IPS-18a (cell line): ENCODE measurements at regions not wholly inside any gene's neighbourhood (a gene's known extent, or its start where the extent isn't known, plus 50 kb on each side); places are given as distances from the start of the nearest gene placed in this dataset.

ENCODE experiments used
- H3K27ac ChIP-seq: one replicate; pipeline ENCODE4 v1.5.1; 2013; ENCODE audit warnings: low read length
- H3K27me3 ChIP-seq: one replicate; pipeline ENCODE4 v1.6.1; 2013; ENCODE audit warnings: mild to moderate bottlenecking, low read length; ENCODE audit not compliant: control insufficient read depth, insufficient read depth
- H3K36me3 ChIP-seq: one replicate; pipeline ENCODE4 v1.6.1; 2013; ENCODE audit warnings: low read depth, low read length; ENCODE audit not compliant: control insufficient read depth
- H3K4me1 ChIP-seq: one replicate; pipeline ENCODE4 v1.6.1; 2013; ENCODE audit warnings: low read depth, low read length; ENCODE audit not compliant: control insufficient read depth
- H3K4me3 ChIP-seq: one replicate; pipeline ENCODE4 v1.5.1; 2013; ENCODE audit warnings: low read length
- H3K9ac ChIP-seq: one replicate; pipeline ENCODE4 v1.6.1; 2013; ENCODE audit warnings: mild to moderate bottlenecking, low read length, moderate library complexity
- H3K9me3 ChIP-seq: one replicate; pipeline ENCODE4 v1.6.1; 2013; ENCODE audit warnings: low read depth, low read length; ENCODE audit not compliant: control insufficient read depth

DNA sequence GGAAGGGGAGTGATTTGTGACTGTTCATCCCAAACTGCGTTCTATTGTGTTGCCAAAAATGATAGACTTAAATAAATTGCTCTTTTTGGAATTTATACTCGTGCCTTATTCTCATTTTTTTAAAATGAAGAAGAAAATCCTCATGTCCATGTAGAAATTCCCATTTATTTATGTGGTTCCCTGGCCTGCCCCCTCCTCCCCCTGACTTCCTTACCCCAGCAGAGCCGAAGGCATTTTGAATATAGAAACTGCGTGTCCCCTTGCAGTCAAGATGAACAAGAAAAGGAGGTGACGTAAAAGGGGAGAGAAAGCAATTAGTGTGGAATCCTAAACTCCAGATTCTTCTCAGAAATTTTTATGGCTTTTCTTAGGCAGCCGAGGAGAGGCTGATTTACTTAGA lies 126.1 kb downstream of the FAM204A start:
- no peaks in the 10 kb centered on the region for H3K27me3 ChIP-seq
- H3K36me3 ChIP-seq: no peaks in the 10 kb centered on the region
- H3K4me3 ChIP-seq: no peak overlapping the region
- no peak overlapping the region for H3K27ac ChIP-seq
- H3K9me3 ChIP-seq: no peaks in the 10 kb centered on the region
- H3K9ac ChIP-seq: no peak overlapping the region
- H3K4me1 ChIP-seq: no peaks in the 10 kb centered on the region

GRCh38 chr10:118214776-118215175 lies 127.3 kb downstream of the FAM204A start:
- Histone ChIP-seq H3K4me3 (no peak overlapping the region), H3K9ac (no peak overlapping the region), H3K9me3 (no peaks in the 10 kb centered on the region), H3K4me1 (no peaks in the 10 kb centered on the region), H3K27me3 (no peaks in the 10 kb centered on the region), H3K36me3 (no peaks in the 10 kb centered on the region), H3K27ac (no peak overlapping the region)

DNA sequence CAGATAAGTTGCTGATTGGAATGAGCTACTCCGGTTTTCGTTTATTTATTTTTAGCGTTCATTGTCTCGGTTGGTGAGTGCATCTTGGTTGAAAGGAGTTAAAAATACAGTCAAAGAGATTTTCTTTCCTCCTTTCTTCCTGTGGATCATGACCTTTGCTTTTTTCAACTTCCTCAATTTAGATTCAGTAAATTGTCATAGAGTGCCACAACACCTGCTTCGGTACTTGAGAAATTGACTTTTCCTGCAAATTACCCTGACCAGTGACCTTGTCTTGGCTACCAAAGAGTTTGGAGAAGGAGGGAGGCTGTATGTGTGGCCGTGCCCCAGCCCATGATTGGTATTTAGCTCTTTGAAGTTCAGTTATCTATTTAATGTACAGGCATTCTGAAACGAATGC lies 128.7 kb downstream of the FAM204A start:
- H3K9me3 ChIP-seq: no peaks in the 10 kb centered on the region
- H3K4me3 ChIP-seq: no peak overlapping the region
- no peak overlapping the region for H3K27ac ChIP-seq
- no peaks in the 10 kb centered on the region for H3K4me1 ChIP-seq
- no peak overlapping the region for H3K9ac ChIP-seq
- H3K36me3 ChIP-seq: no peaks in the 10 kb centered on the region
- H3K27me3 ChIP-seq: no peaks in the 10 kb centered on the region

- Histone ChIP-seq H3K4me3 (no peak overlapping the region), H3K4me1 (peaks cover 3% of the 10 kb centered on the region), H3K27ac (no peak overlapping the region), H3K9me3 (no peaks in the 10 kb centered on the region), H3K27me3 (no peaks in the 10 kb centered on the region), H3K9ac (no peak overlapping the region), H3K36me3 (no peaks in the 10 kb centered on the region)
Observed at GRCh38 chr10:118210276-118210675, 131.8 kb downstream of the FAM204A start.

GRCh38 chr10:118209215-118209614 lies 132.9 kb downstream of the FAM204A start:
- Histone ChIP-seq H3K9ac (no peak overlapping the region), H3K27ac (no peak overlapping the region), H3K4me1 (peaks cover 14% of the 10 kb centered on the region), H3K9me3 (no peaks in the 10 kb centered on the region), H3K4me3 (no peak overlapping the region), H3K36me3 (no peaks in the 10 kb centered on the region), H3K27me3 (no peaks in the 10 kb centered on the region)

GRCh38 chr10:118207470-118208007 lies 134.6 kb downstream of the FAM204A start:
- peaks cover 24% of the 10 kb centered on the region for H3K4me1 ChIP-seq
- H3K27ac ChIP-seq: no peak overlapping the region
- H3K9ac ChIP-seq: no peak overlapping the region
- no peaks in the 10 kb centered on the region for H3K36me3 ChIP-seq
- no peaks in the 10 kb centered on the region for H3K27me3 ChIP-seq
- no peak overlapping the region for H3K4me3 ChIP-seq
- no peaks in the 10 kb centered on the region for H3K9me3 ChIP-seq

GRCh38 chr10:118204292-118204943 lies 137.7 kb downstream of the FAM204A start:
- Histone ChIP-seq H3K36me3 (no peaks in the 10 kb centered on the region), H3K27me3 (no peaks in the 10 kb centered on the region), H3K4me3 (peak overlapping the region; percentile 26), H3K9me3 (no peaks in the 10 kb centered on the region), H3K4me1 (peaks cover 24% of the 10 kb centered on the region), H3K9ac (no peak overlapping the region), H3K27ac (no peak overlapping the region)

DNA sequence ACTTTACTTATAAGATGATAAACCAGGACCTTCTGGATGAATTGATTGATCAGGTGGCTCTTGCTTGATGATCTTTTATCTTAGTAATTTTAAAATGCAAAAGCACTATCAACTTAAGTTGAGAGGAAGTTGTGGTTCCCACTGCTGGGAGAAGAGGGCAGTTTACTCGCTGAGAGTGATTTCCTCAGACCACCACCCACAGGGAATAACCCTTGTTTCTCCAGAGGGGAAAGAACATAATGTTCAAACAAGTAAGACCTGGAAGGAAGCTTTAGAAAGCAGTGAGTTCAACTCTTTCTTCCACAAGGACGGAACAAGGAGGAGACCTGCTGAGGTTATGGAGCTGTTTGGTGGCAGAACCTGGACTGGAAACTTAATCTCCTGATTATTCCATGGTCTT lies 138.7 kb downstream of the FAM204A start:
- peaks cover 24% of the 10 kb centered on the region for H3K4me1 ChIP-seq
- no peak overlapping the region for H3K9ac ChIP-seq
- no peak overlapping the region for H3K27ac ChIP-seq
- H3K27me3 ChIP-seq: no peaks in the 10 kb centered on the region
- no peaks in the 10 kb centered on the region for H3K9me3 ChIP-seq
- no peaks in the 10 kb centered on the region for H3K36me3 ChIP-seq
- H3K4me3 ChIP-seq: no peak overlapping the region

DNA sequence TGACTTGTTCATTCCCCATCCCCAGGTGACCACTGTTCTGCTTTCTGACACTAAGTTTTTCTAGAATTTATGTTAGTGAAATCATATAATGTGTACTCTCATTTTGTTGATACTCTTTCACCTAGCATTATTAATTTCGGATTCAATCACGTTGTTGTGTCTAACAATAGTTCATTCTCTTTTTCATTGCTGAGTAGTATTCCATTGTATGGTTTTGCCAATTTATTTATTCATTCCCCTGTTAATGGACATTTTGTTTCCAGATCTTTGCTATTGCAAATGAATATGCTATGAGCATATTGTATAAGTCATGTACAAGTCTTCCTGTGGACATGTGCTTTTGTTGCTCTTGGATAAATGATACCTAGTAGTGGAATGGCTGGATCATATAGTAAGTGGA lies 146.4 kb downstream of the FAM204A start:
- Histone ChIP-seq H3K9ac (no peak overlapping the region), H3K27ac (no peak overlapping the region), H3K9me3 (peaks cover 3% of the 10 kb centered on the region), H3K27me3 (no peaks in the 10 kb centered on the region), H3K4me1 (no peaks in the 10 kb centered on the region), H3K4me3 (no peak overlapping the region), H3K36me3 (no peaks in the 10 kb centered on the region)

GRCh38 chr10:118193642-118194041 lies 146.9 kb upstream of the RAB11FIP2 start:
- no peaks in the 10 kb centered on the region for H3K27me3 ChIP-seq
- H3K36me3 ChIP-seq: no peaks in the 10 kb centered on the region
- H3K9ac ChIP-seq: no peak overlapping the region
- H3K4me3 ChIP-seq: no peak overlapping the region
- peaks cover 3% of the 10 kb centered on the region for H3K9me3 ChIP-seq
- H3K4me1 ChIP-seq: no peaks in the 10 kb centered on the region
- no peak overlapping the region for H3K27ac ChIP-seq

DNA sequence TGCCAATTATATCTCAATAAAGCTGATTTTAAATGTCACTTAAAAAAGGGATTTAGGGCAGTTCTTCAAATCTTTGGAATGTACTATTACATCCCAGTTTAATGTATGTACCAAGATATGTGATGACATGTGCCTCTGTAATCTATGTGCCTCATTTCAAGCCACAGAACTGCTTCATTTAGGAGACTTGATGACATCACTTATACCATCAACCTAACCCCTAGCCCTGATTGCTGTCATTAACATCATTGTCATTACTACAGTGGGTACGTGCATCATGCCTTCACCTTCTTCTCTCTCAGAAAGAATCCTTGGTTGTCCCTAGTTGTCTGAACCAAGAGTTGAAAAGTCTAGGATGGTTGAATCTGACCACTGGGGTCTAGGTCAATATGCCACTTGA lies 134.3 kb upstream of the RAB11FIP2 start:
- no peaks in the 10 kb centered on the region for H3K36me3 ChIP-seq
- H3K4me3 ChIP-seq: no peak overlapping the region
- H3K9me3 ChIP-seq: no peaks in the 10 kb centered on the region
- H3K27me3 ChIP-seq: no peaks in the 10 kb centered on the region
- no peak overlapping the region for H3K9ac ChIP-seq
- H3K27ac ChIP-seq: no peak overlapping the region
- no peaks in the 10 kb centered on the region for H3K4me1 ChIP-seq

DNA sequence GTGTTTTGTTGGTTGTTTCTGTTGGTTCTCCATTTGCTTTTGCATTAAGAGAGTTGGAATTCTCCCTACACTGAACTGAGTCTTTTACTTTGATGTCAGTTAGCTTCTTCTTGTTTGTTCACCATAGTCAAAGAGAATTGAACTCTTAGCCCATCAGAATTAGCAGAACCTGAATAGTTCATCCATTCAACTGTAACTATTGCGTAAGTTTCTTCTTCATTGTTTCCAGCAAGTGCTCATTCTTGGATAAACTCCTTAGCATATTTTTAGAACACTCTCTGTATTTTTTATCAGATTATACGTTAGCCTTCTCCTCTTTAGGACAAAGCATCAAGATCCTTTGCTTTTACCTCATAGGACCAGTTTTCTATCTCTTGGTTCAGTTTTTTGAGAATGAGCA lies 128.4 kb upstream of the RAB11FIP2 start:
- no peaks in the 10 kb centered on the region for H3K9me3 ChIP-seq
- no peak overlapping the region for H3K9ac ChIP-seq
- no peak overlapping the region for H3K27ac ChIP-seq
- no peaks in the 10 kb centered on the region for H3K27me3 ChIP-seq
- H3K4me3 ChIP-seq: no peak overlapping the region
- H3K36me3 ChIP-seq: no peaks in the 10 kb centered on the region
- no peaks in the 10 kb centered on the region for H3K4me1 ChIP-seq
